SW480 (cell line): ENCODE measurements at regions not wholly inside any gene's neighbourhood (a gene's known extent, or its start where the extent isn't known, plus 50 kb on each side); places are given as distances from the start of the nearest gene placed in this dataset.

ENCODE experiments used
- DNase-seq: peaks from one replicate; pipeline ENCODE4 v3.0.0-alpha.2; 2016; ENCODE audit warnings: low spot score

- DNase-seq, result no peak
These were observed 54.4 kb downstream of the ZNF503 start for GRCh38 chr10:75347186-75347585.

GRCh38 chr10:75345738-75346137, 55.8 kb downstream of the ZNF503 start:
- no peak for DNase-seq

GRCh38 chr10:75344170-75344569, 57.4 kb downstream of the ZNF503 start:
- DNase-seq, result no peak

GRCh38 chr10:75342397-75342796, 59.2 kb downstream of the ZNF503 start:
- DNase-seq, result no peak

- no peak for DNase-seq
These were observed 65.6 kb downstream of the ZNF503 start for GRCh38 chr10:75335983-75336382.

GRCh38 chr10:75335191-75335590, 66.4 kb downstream of the ZNF503 start:
- no peak for DNase-seq

GRCh38 chr10:75334720-75335119, 66.8 kb downstream of the ZNF503 start:
- no peak for DNase-seq

- DNase-seq, result no peak
These were observed 69.5 kb downstream of the ZNF503 start for GRCh38 chr10:75332081-75332480.

GRCh38 chr10:75331081-75331480, 70.5 kb downstream of the ZNF503 start:
- DNase-seq, result no peak

- DNase-seq, result no peak
These were observed 72.3 kb downstream of the ZNF503 start for GRCh38 chr10:75329190-75329745.

- no peak for DNase-seq
These were observed 75.3 kb downstream of the ZNF503 start for GRCh38 chr10:75326306-75326705.

- no peak for DNase-seq
These were observed 82.3 kb downstream of the ZNF503 start for GRCh38 chr10:75319274-75319673.

- DNase-seq, result no peak
These were observed 78.8 kb upstream of the COMTD1 start for GRCh38 chr10:75314570-75314969.

GRCh38 chr10:75312440-75312839, 76.7 kb upstream of the COMTD1 start:
- no peak for DNase-seq

- DNase-seq, result no peak
These were observed 69.9 kb upstream of the COMTD1 start for GRCh38 chr10:75305675-75306074.

GRCh38 chr10:75304741-75305390, 69.1 kb upstream of the COMTD1 start:
- no peak for DNase-seq

- no peak for DNase-seq
These were observed 68.6 kb upstream of the COMTD1 start for GRCh38 chr10:75304313-75304712.

- no peak for DNase-seq
These were observed 67.5 kb upstream of the COMTD1 start for GRCh38 chr10:75303045-75303777.

GRCh38 chr10:75302029-75302428, 66.3 kb upstream of the COMTD1 start:
- DNase-seq, result no peak

- no peak for DNase-seq
These were observed 61.4 kb upstream of the COMTD1 start for GRCh38 chr10:75297021-75297599.

- DNase-seq, result no peak
These were observed 60.2 kb upstream of the COMTD1 start for GRCh38 chr10:75295868-75296441.

- peak; percentile 95 for DNase-seq
These were observed 59.3 kb upstream of the COMTD1 start for GRCh38 chr10:75294866-75295701.
